ENCODE measurements at regions not wholly inside any gene's neighbourhood (a gene's known extent, or its start where the extent isn't known, plus 50 kb on each side); places are given as distances from the start of the nearest gene placed in this dataset.
A peak's percentile ranks its signal among the peaks of the same experiment; 100 is the strongest.

DNA sequence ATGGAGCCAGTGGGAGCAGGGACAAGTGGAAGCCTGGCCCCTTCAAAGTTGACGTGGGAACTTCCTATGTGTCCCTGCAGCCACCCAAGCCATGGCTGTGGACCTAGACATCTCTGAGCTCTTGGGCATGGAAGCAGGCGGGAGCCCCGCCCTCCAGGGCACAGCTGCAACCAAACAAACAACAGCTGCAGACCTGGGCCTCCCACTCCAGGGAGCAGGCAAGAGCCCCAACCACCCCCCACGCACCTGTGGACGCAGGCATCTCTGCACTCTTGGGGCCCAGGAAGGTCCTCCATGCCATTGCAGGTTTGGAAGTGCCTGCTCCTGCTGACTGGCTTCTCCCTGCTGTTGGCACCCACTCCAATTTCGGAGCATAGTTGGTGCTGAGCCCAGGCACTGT is 118.6 kb downstream of the ZMAT1 start:
- DNase-seq (no peak), ATAC-seq (ENCODE audit: low read depth) (no peak)
- Histone ChIP-seq H2AFZ (ENCODE audit: insufficient read depth, low read depth, low read length, poor library complexity, severe bottlenecking) (no peak overlapping the region), H3K9ac (ENCODE audit: low read length) (no peak overlapping the region), H3K4me1 (ENCODE audit: control insufficient read depth in 2 of 2, insufficient read depth in 2 of 2, low read length in 2 of 2) (no peaks in the 10 kb centered on the region), H4K20me1 (ENCODE audit: control insufficient read depth, insufficient read depth, low read length, poor library complexity, severe bottlenecking) (no peaks in the 10 kb centered on the region), H3K27me3 (replicated peaks in 1 of 4; ENCODE audit: control extremely low read depth in 1 of 4, control insufficient read depth in 3 of 4, insufficient read depth in 4 of 4, low read length in 3 of 4) (peaks cover 0 to 2% (median 0%) of the 10 kb centered on the region in 4 experiments), H3K9me3 (ENCODE audit: control extremely low read depth in 1 of 3, control insufficient read depth in 2 of 3, insufficient read depth in 1 of 3, low read length in 2 of 3) (peaks cover 0 to 13% (median 0%) of the 10 kb centered on the region in 3 donors), H3K36me3 (replicated peaks in 1 of 2; ENCODE audit: control extremely low read depth in 1 of 2, control insufficient read depth in 1 of 2, extremely low read depth in 1 of 2, insufficient read depth in 2 of 2, low read length in 1 of 2) (no peaks in the 10 kb centered on the region), H3K4me3 (ENCODE audit: control extremely low read depth in 1 of 5, extremely low read depth in 1 of 5, insufficient read depth in 1 of 5, low read depth in 2 of 5, low read length in 4 of 5) (no peak overlapping the region), H3K4me2 (replicated peaks; ENCODE audit: low read depth, low read length, poor library complexity, severe bottlenecking) (no peak overlapping the region), H3K27ac (ENCODE audit: low read length in 2 of 2) (no peak overlapping the region), H3K79me2 (ENCODE audit: control insufficient read depth, insufficient read depth, low read length) (no peaks in the 10 kb centered on the region)
- Mint-ChIP-seq H3K9me3 (ENCODE audit: insufficient read depth) (no peaks in the 10 kb centered on the region), H3K27ac (no peak overlapping the region), H3K4me1 (no peaks in the 10 kb centered on the region), H3K4me3 (no peak overlapping the region), H3K27me3 (no peaks in the 10 kb centered on the region)
- ChIA-PET CTCF (no interaction called here), POLR2A (no interaction called here)
- no peak for TF ChIP-seq EZH2 (IDR thresholded peaks at IDR 0.05; ENCODE audit: borderline replicate concordance, insufficient read depth, low read depth, low read length, poor library complexity, severe bottlenecking)
- TF ChIP-seq, protein P1, sequence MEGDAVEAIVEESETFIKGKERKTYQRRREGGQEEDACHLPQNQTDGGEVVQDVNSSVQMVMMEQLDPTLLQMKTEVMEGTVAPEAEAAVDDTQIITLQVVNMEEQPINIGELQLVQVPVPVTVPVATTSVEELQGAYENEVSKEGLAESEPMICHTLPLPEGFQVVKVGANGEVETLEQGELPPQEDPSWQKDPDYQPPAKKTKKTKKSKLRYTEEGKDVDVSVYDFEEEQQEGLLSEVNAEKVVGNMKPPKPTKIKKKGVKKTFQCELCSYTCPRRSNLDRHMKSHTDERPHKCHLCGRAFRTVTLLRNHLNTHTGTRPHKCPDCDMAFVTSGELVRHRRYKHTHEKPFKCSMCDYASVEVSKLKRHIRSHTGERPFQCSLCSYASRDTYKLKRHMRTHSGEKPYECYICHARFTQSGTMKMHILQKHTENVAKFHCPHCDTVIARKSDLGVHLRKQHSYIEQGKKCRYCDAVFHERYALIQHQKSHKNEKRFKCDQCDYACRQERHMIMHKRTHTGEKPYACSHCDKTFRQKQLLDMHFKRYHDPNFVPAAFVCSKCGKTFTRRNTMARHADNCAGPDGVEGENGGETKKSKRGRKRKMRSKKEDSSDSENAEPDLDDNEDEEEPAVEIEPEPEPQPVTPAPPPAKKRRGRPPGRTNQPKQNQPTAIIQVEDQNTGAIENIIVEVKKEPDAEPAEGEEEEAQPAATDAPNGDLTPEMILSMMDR (IDR thresholded peaks at IDR 0.05): no peak
- WGBS (ENCODE audit: insufficient coverage): 84% methylated on average over 5 of the region's 6 CpGs
- intact Hi-C loops (cut with micrococcal nuclease): no loop called here

DNA sequence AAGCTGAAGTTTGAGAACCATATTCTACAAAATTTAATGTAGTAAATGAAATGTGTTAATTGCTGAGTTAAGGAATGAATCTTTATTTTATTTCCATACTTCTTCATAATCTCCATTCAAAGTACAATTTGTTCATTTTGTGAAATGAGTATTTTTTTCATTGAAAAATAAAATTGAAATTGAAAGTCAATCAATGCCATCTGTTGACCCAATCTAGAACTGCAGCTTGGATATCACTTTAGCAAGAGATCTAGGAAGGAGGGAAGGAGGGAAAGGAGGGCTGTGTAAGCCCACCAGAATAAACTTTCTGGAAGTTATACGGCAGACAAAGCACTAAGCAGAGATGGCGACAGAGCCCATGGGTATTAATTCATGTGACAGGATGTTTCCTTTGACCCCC is 128.4 kb downstream of the ZMAT1 start:
- TF ChIP-seq EZH2 (IDR thresholded peaks at IDR 0.05; ENCODE audit: borderline replicate concordance, insufficient read depth, low read depth, low read length, poor library complexity, severe bottlenecking): no peak
- TF ChIP-seq, protein P1 (IDR thresholded peaks at IDR 0.05): peak; percentile 45
- Histone ChIP-seq H3K27me3 (replicated peaks in 1 of 4; ENCODE audit: control extremely low read depth in 1 of 4, control insufficient read depth in 3 of 4, insufficient read depth in 4 of 4, low read length in 3 of 4) (no peaks in the 10 kb centered on the region), H3K4me3 (ENCODE audit: control extremely low read depth in 1 of 5, extremely low read depth in 1 of 5, insufficient read depth in 1 of 5, low read depth in 2 of 5, low read length in 4 of 5) (no peak overlapping the region), H3K79me2 (ENCODE audit: control insufficient read depth, insufficient read depth, low read length) (no peaks in the 10 kb centered on the region), H3K4me1 (ENCODE audit: control insufficient read depth in 2 of 2, insufficient read depth in 2 of 2, low read length in 2 of 2) (no peaks in the 10 kb centered on the region), H3K9ac (ENCODE audit: low read length) (no peak overlapping the region), H3K27ac (ENCODE audit: low read length in 2 of 2) (no peak overlapping the region), H3K36me3 (replicated peaks in 1 of 2; ENCODE audit: control extremely low read depth in 1 of 2, control insufficient read depth in 1 of 2, extremely low read depth in 1 of 2, insufficient read depth in 2 of 2, low read length in 1 of 2) (no peaks in the 10 kb centered on the region), H2AFZ (ENCODE audit: insufficient read depth, low read depth, low read length, poor library complexity, severe bottlenecking) (no peak overlapping the region), H3K9me3 (ENCODE audit: control extremely low read depth in 1 of 3, control insufficient read depth in 2 of 3, insufficient read depth in 1 of 3, low read length in 2 of 3) (no peaks in the 10 kb centered on the region), H4K20me1 (ENCODE audit: control insufficient read depth, insufficient read depth, low read length, poor library complexity, severe bottlenecking) (no peaks in the 10 kb centered on the region), H3K4me2 (replicated peaks; ENCODE audit: low read depth, low read length, poor library complexity, severe bottlenecking) (no peak overlapping the region)
- no peaks in the 10 kb centered on the region for H3K27me3 Mint-ChIP-seq
- H3K4me3 Mint-ChIP-seq: no peak overlapping the region
- H3K27ac Mint-ChIP-seq: no peak overlapping the region
- CTCF ChIA-PET: interaction anchor here (1.2 to 1.3 kb wide), 2 partner anchors 385 to 388 kb away, joined by 3 to 5 read pairs; no protein-coding TSS in a partner anchor
- H3K4me1 Mint-ChIP-seq: peaks cover 3% of the 10 kb centered on the region
- no CpG with 5 or more reads among the region's 2 CpGs for whole genome bisulfite sequencing (ENCODE audit: insufficient coverage)
- DNase-seq: peak; percentile 9
- no peaks in the 10 kb centered on the region for H3K9me3 Mint-ChIP-seq (ENCODE audit: insufficient read depth)
- ATAC-seq (ENCODE audit: low read depth): no peak
- intact Hi-C loops (cut with micrococcal nuclease): loop anchor here (1.0 kb wide), 1 partner anchor 388 kb away; no protein-coding TSS in a partner anchor
- POLR2A ChIA-PET: no interaction called here
